Mononuclear cell (primary cell): ENCODE measurements at regions not wholly inside any gene's neighbourhood (a gene's known extent, or its start where the extent isn't known, plus 50 kb on each side); places are given as distances from the start of the nearest gene placed in this dataset.
"Not testable (repeated sequence)": the region's sequence is repeated elsewhere in the genome, so short reads cannot be mapped to it uniquely, and the experiment has no call there.

Source experiments
- H3K27me3 ChIP-seq: 2 replicates; pipeline ENCODE4 v1.6.0; 2011; ENCODE audit warnings: low read length, control low read depth; ENCODE audit not compliant: insufficient read depth
- H3K4me1 ChIP-seq: 2 replicates; pipeline ENCODE4 v1.5.1; 2011; ENCODE audit warnings: mild to moderate bottlenecking, low read length, control low read depth; ENCODE audit not compliant: insufficient read depth
- H3K4me3 ChIP-seq: 2 replicates; pipeline ENCODE4 v1.5.1; 2011; ENCODE audit warnings: mild to moderate bottlenecking, low read length, moderate library complexity
- H3K9me3 ChIP-seq: 2 replicates; pipeline ENCODE4 v1.5.1; 2011; ENCODE audit warnings: low read depth, mild to moderate bottlenecking, control low read depth, low read length

- Histone ChIP-seq H3K9me3 (no peaks in the 10 kb centered on the region), H3K4me1 (no peaks in the 10 kb centered on the region), H3K4me3 (no peak overlapping the region), H3K27me3 (no peaks in the 10 kb centered on the region)
Observed at GRCh38 chr5:166270712-166271111, 2020.7 kb upstream of the WWC1 start.

DNA sequence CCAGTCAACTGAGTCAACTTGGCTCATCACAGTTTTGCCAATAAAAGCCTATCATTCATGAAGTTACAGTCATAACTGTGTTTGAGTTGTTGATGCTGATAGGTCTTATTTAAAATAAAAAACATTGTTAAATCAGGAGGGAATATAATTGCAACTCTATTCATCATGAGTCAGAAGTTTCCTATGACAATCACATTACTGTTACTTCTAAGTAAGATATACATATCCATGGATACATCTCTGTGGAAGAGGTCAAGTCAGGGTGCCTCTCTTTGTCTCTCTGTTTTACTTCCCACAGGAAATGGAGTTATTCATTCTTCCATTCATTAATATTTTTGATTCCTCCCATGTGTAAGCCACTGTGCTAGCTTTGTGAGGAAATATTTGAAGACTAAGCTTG is 2015.4 kb upstream of the WWC1 start:
- H3K4me3 ChIP-seq: no peak overlapping the region
- no peaks in the 10 kb centered on the region for H3K27me3 ChIP-seq
- no peaks in the 10 kb centered on the region for H3K9me3 ChIP-seq
- H3K4me1 ChIP-seq: no peaks in the 10 kb centered on the region

DNA sequence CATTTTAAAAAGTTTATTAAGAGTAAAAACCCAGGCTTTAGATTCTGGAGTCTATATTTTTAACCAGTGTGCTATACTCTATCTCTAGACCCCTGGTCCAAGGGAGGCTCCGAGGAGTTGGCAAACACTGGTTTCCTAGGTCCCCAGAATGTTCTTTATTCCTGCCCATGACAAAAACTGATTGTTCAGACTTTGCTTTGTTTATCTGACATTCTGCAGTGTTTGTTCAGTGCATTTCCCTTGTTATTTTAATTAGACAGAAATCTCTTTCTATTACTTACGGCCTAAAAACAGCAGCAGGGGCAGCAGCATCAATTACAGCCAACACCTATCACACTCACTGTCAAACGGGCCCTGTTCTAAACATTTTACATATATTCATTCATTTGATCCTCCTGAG is 2011.6 kb upstream of the WWC1 start:
- H3K27me3 ChIP-seq: no peaks in the 10 kb centered on the region
- H3K9me3 ChIP-seq: no peaks in the 10 kb centered on the region
- no peak overlapping the region for H3K4me3 ChIP-seq
- H3K4me1 ChIP-seq: no peaks in the 10 kb centered on the region

DNA sequence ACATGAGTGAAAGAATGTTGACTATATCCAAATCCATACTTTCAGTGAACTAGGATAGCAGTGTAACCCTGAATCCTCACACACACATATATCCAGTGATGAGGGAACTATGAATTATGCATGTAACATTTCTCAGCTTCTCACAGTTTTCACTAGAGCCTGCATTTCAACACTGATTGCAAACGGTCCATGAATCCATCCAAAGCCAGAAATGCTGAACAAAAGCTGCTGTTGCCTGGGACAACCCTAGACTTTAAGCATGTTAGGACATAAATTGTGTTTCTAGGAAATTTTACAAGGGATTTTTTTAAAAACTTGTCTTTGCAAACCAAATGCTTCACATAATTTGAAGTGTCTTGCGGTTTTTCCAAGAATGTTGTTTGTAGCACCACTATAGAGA is 2010.0 kb upstream of the WWC1 start:
- no peaks in the 10 kb centered on the region for H3K4me1 ChIP-seq
- H3K4me3 ChIP-seq: no peak overlapping the region
- H3K27me3 ChIP-seq: no peaks in the 10 kb centered on the region
- H3K9me3 ChIP-seq: peaks cover 4% of the 10 kb centered on the region

- H3K4me3 ChIP-seq: no peak overlapping the region
- peaks cover 5% of the 10 kb centered on the region for H3K9me3 ChIP-seq
- no peaks in the 10 kb centered on the region for H3K27me3 ChIP-seq
- no peaks in the 10 kb centered on the region for H3K4me1 ChIP-seq
Observed at GRCh38 chr5:166282939-166283338, 2008.5 kb upstream of the WWC1 start.

GRCh38 chr5:166285361-166285760 is 2006.1 kb upstream of the WWC1 start:
- Histone ChIP-seq H3K9me3 (peaks cover 5% of the 10 kb centered on the region), H3K4me1 (no peaks in the 10 kb centered on the region), H3K4me3 (no peak overlapping the region), H3K27me3 (no peaks in the 10 kb centered on the region)

DNA sequence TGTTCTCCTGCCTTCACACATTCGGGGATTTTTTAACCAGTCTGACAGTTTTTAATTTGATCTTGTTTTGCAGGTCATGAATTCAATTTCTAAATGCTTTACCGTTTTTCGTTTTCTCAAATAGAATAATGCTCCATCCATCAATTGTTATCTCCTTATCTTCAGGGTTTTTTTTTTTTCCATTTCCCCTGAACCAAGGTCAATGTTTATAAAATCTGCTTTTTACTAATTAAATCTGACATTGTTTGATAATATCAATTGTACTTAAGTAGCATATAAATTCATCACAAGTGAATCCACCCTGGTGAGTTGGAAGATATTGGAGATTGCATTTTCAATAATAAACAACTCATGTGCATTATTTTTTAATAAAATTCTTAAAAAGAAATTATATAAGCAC is 2004.6 kb upstream of the WWC1 start:
- Histone ChIP-seq H3K9me3 (peaks cover 5% of the 10 kb centered on the region), H3K27me3 (no peaks in the 10 kb centered on the region), H3K4me3 (no peak overlapping the region), H3K4me1 (no peaks in the 10 kb centered on the region)

DNA sequence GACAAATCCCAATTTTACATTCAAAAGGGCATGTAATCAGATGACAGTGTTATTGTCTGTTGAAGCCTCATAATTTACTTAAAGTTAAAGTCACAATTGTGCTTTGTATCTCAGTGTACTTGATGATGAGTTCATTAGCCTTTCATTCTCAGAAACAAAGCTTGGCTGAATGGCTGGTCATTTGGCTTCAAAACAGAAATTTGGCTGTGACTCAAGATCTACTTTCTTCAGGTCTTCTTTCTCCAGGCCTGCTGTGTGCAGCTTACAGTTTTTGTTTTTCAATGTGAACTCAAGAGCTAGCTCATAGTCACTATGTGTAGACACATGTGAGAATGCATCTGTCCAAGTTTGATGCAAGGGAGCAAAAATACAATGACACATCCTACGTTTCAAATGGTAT is 2003.6 kb upstream of the WWC1 start:
- Histone ChIP-seq H3K9me3 (peaks cover 5% of the 10 kb centered on the region), H3K4me1 (no peaks in the 10 kb centered on the region), H3K27me3 (no peaks in the 10 kb centered on the region), H3K4me3 (no peak overlapping the region)

- H3K27me3 ChIP-seq, H3K4me1 ChIP-seq, H3K9me3 ChIP-seq, H3K4me3 ChIP-seq: not testable (repeated sequence)
Observed at GRCh38 chr5:166291800-166292199, 1999.6 kb upstream of the WWC1 start.

- H3K27me3 ChIP-seq: no peaks in the 10 kb centered on the region
- H3K4me1 ChIP-seq: no peaks in the 10 kb centered on the region
- no peaks in the 10 kb centered on the region for H3K9me3 ChIP-seq
- H3K4me3 ChIP-seq: no peak overlapping the region
Observed at GRCh38 chr5:166293892-166294291, 1997.6 kb upstream of the WWC1 start.

DNA sequence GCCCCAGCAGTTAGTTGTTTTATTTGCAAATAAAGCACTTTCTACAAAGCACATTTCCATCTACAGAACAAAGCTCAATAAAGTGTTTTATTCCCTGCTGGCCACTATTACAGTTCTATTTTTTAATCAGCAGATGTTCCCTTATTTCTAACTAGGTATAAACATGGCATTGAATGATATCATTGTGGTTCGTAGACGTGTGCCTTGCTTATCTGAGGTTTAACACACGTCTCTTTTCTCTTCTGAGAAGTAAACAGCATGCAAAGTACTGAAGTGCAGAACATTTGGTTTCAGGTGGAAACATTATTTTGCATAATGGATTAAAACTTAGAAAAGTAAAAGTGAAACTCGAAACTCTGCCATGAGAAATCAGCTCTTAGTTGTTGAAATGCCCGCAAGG is 1989.3 kb upstream of the WWC1 start:
- H3K4me1 ChIP-seq: no peaks in the 10 kb centered on the region
- no peak overlapping the region for H3K4me3 ChIP-seq

GRCh38 chr5:166317425-166317824 is 1974.0 kb upstream of the WWC1 start:
- Histone ChIP-seq H3K9me3 (no peaks in the 10 kb centered on the region), H3K27me3 (no peaks in the 10 kb centered on the region), H3K4me1 (no peaks in the 10 kb centered on the region), H3K4me3 (no peak overlapping the region)

More for the DNA sequence above, 1989.3 kb upstream of the WWC1 start:
- peaks cover 2% of the 10 kb centered on the region for H3K9me3 ChIP-seq
- no peaks in the 10 kb centered on the region for H3K27me3 ChIP-seq

- no peak overlapping the region for H3K4me3 ChIP-seq
- no peaks in the 10 kb centered on the region for H3K4me1 ChIP-seq
- no peaks in the 10 kb centered on the region for H3K27me3 ChIP-seq
- no peaks in the 10 kb centered on the region for H3K9me3 ChIP-seq
Observed at GRCh38 chr5:166320920-166321480, 1970.4 kb upstream of the WWC1 start.

GRCh38 chr5:166324372-166324771 is 1967.1 kb upstream of the WWC1 start:
- Histone ChIP-seq H3K27me3 (no peaks in the 10 kb centered on the region), H3K9me3 (no peaks in the 10 kb centered on the region), H3K4me1 (no peaks in the 10 kb centered on the region), H3K4me3 (no peak overlapping the region)

GRCh38 chr5:166329149-166329800 is 1962.2 kb upstream of the WWC1 start:
- no peaks in the 10 kb centered on the region for H3K27me3 ChIP-seq
- H3K9me3 ChIP-seq: no peaks in the 10 kb centered on the region
- H3K4me3 ChIP-seq: no peak overlapping the region
- H3K4me1 ChIP-seq: no peaks in the 10 kb centered on the region

- Histone ChIP-seq H3K4me1 (no peaks in the 10 kb centered on the region), H3K9me3 (no peaks in the 10 kb centered on the region), H3K27me3 (no peaks in the 10 kb centered on the region), H3K4me3 (no peak overlapping the region)
Observed at GRCh38 chr5:166330036-166330435, 1961.4 kb upstream of the WWC1 start.
